Vagina (tissue), 2 donors: ENCODE measurements at regions not wholly inside any gene's neighbourhood (a gene's known extent, or its start where the extent isn't known, plus 50 kb on each side); places are given as distances from the start of the nearest gene placed in this dataset.

Experiments
- POLR2A ChIP-seq, 2 donors: fragments of 450-650 bp; IDR thresholded peaks; one replicate each; pipeline ENCODE4 v1.6.1; 2017; ENCODE audit warnings: antibody characterized with exemption in 2 of 2, mild to moderate bottlenecking in 2 of 2, moderate library complexity in 2 of 2
- TF ChIP-seq, protein P1 (sequence below), 3 experiments: fragments of 450-650 bp in 2 of 3; fragments of 200-600 bp in 1 of 3; sonication (generic) in 1 of 3; IDR thresholded peaks; one replicate each; pipeline ENCODE4 v1.5.1; 2017 to 2019; ENCODE audit warnings: antibody characterized with exemption in 3 of 3, mild to moderate bottlenecking in 2 of 3, moderate library complexity in 2 of 3

- TF ChIP-seq, protein P1, sequence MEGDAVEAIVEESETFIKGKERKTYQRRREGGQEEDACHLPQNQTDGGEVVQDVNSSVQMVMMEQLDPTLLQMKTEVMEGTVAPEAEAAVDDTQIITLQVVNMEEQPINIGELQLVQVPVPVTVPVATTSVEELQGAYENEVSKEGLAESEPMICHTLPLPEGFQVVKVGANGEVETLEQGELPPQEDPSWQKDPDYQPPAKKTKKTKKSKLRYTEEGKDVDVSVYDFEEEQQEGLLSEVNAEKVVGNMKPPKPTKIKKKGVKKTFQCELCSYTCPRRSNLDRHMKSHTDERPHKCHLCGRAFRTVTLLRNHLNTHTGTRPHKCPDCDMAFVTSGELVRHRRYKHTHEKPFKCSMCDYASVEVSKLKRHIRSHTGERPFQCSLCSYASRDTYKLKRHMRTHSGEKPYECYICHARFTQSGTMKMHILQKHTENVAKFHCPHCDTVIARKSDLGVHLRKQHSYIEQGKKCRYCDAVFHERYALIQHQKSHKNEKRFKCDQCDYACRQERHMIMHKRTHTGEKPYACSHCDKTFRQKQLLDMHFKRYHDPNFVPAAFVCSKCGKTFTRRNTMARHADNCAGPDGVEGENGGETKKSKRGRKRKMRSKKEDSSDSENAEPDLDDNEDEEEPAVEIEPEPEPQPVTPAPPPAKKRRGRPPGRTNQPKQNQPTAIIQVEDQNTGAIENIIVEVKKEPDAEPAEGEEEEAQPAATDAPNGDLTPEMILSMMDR (IDR thresholded peaks at IDR 0.05) = no peak
- TF ChIP-seq POLR2A (IDR thresholded peaks at IDR 0.05) = no peak
Measured at GRCh38 chr4:59748433-59748832, 1451.7 kb upstream of the ADGRL3 start.
